C4-2B (cell line): ENCODE measurements at regions not wholly inside any gene's neighbourhood (a gene's known extent, or its start where the extent isn't known, plus 50 kb on each side); places are given as distances from the start of the nearest gene placed in this dataset.

ENCODE experiments used
- CTCF ChIP-seq: fragments of 450-650 bp; conservative IDR thresholded peaks from 2 replicates; pipeline ENCODE4 v1.5.1; 2017; ENCODE audit warnings: mild to moderate bottlenecking
- ZFX ChIP-seq: fragments of 450-650 bp; IDR thresholded peaks from 2 replicates; pipeline ENCODE4 v1.6.1; 2017

- TF ChIP-seq CTCF (no peak), ZFX (no peak)
Observed at GRCh38 chrX:729583-730409, 99.2 kb downstream of the SHOX start.
